ENCODE measurements at regions not wholly inside any gene's neighbourhood (a gene's known extent, or its start where the extent isn't known, plus 50 kb on each side); places are given as distances from the start of the nearest gene placed in this dataset.
"Not testable (repeated sequence)": the region's sequence is repeated elsewhere in the genome, so short reads cannot be mapped to it uniquely, and the experiment has no call there.

- TF ChIP-seq CTCF (conservative IDR thresholded peaks at IDR 0.05; ENCODE audit: control insufficient read depth, insufficient read depth, low read depth, low read length), result no peak
- DNase-seq (ENCODE audit: low read depth), result no peak
- no peak overlapping the region for H3K4me3 ChIP-seq (ENCODE audit: control insufficient read depth, low read depth, low read length)
Observed at GRCh38 chr6:94713446-94713845, 863.9 kb upstream of the MANEA start.

GRCh38 chr6:94698773-94699172 lies 878.6 kb upstream of the MANEA start:
- TF ChIP-seq CTCF (conservative IDR thresholded peaks at IDR 0.05; ENCODE audit: control insufficient read depth, insufficient read depth, low read depth, low read length), result no peak
- H3K4me3 ChIP-seq (ENCODE audit: control insufficient read depth, low read depth, low read length), result no peak overlapping the region
- no peak for DNase-seq (ENCODE audit: low read depth)

- not testable (repeated sequence) for H3K4me3 ChIP-seq (ENCODE audit: control insufficient read depth, low read depth, low read length); DNase-seq (ENCODE audit: low read depth)
Observed at GRCh38 chr6:94687255-94687654, 890.1 kb upstream of the MANEA start.

- no peak overlapping the region for H3K4me3 ChIP-seq (ENCODE audit: control insufficient read depth, low read depth, low read length)
- TF ChIP-seq CTCF (conservative IDR thresholded peaks at IDR 0.05; ENCODE audit: control insufficient read depth, insufficient read depth, low read depth, low read length), result no peak
- DNase-seq (ENCODE audit: low read depth), result no peak
Observed at GRCh38 chr6:94683409-94683808, 893.9 kb upstream of the MANEA start.

GRCh38 chr6:94680669-94681212 lies 896.6 kb upstream of the MANEA start:
- H3K4me3 ChIP-seq (ENCODE audit: control insufficient read depth, low read depth, low read length), result no peak overlapping the region
- DNase-seq (ENCODE audit: low read depth), result no peak
- TF ChIP-seq CTCF (conservative IDR thresholded peaks at IDR 0.05; ENCODE audit: control insufficient read depth, insufficient read depth, low read depth, low read length), result no peak

- no peak for TF ChIP-seq CTCF (conservative IDR thresholded peaks at IDR 0.05; ENCODE audit: control insufficient read depth, insufficient read depth, low read depth, low read length)
- DNase-seq (ENCODE audit: low read depth), result no peak
- no peak overlapping the region for H3K4me3 ChIP-seq (ENCODE audit: control insufficient read depth, low read depth, low read length)
Observed at GRCh38 chr6:94673251-94673650, 904.1 kb upstream of the MANEA start.

- TF ChIP-seq CTCF (conservative IDR thresholded peaks at IDR 0.05; ENCODE audit: control insufficient read depth, insufficient read depth, low read depth, low read length), result no peak
- DNase-seq (ENCODE audit: low read depth), result no peak
- H3K4me3 ChIP-seq (ENCODE audit: control insufficient read depth, low read depth, low read length), result no peak overlapping the region
Observed at GRCh38 chr6:94670017-94670416, 907.3 kb upstream of the MANEA start.

All from fibroblast of mammary gland (primary cell).